ENCODE measurements at regions not wholly inside any gene's neighbourhood (a gene's known extent, or its start where the extent isn't known, plus 50 kb on each side); places are given as distances from the start of the nearest gene placed in this dataset.

- Mint-ChIP-seq H3K4me1 (ENCODE audit: low read depth) (peaks cover 7% of the 10 kb centered on the region), H3K27me3 (ENCODE audit: low read depth) (no peaks in the 10 kb centered on the region), H3K36me3 (ENCODE audit: low read depth) (no peaks in the 10 kb centered on the region), H3K27ac (ENCODE audit: unreplicated experiment) (no peak overlapping the region), H3K4me3 (ENCODE audit: unreplicated experiment) (no peak overlapping the region), H3K9me3 (ENCODE audit: low read depth) (no peaks in the 10 kb centered on the region)
- no peak for DNase-seq (ENCODE audit: low spot score)
- TF ChIP-seq CTCF (IDR thresholded peaks at IDR 0.05): peak; percentile 75
These were observed 152.1 kb upstream of the TBC1D5 start for GRCh38 chr3:17894434-17895060.

- H3K27ac Mint-ChIP-seq (ENCODE audit: unreplicated experiment): no peak overlapping the region
- H3K4me1 Mint-ChIP-seq (ENCODE audit: low read depth): peaks cover 7% of the 10 kb centered on the region
- H3K4me3 Mint-ChIP-seq (ENCODE audit: unreplicated experiment): no peak overlapping the region
- no peak for TF ChIP-seq CTCF (IDR thresholded peaks at IDR 0.05)
- H3K9me3 Mint-ChIP-seq (ENCODE audit: low read depth): no peaks in the 10 kb centered on the region
- no peaks in the 10 kb centered on the region for H3K27me3 Mint-ChIP-seq (ENCODE audit: low read depth)
- no peak for DNase-seq (ENCODE audit: low spot score)
- H3K36me3 Mint-ChIP-seq (ENCODE audit: low read depth): no peaks in the 10 kb centered on the region
These were observed 148.9 kb upstream of the TBC1D5 start for GRCh38 chr3:17891139-17891856.

GRCh38 chr3:17885986-17886385 is 143.6 kb upstream of the TBC1D5 start:
- H3K4me3 Mint-ChIP-seq (ENCODE audit: unreplicated experiment): no peak overlapping the region

GRCh38 chr3:17882981-17883380 is 140.6 kb upstream of the TBC1D5 start:
- Mint-ChIP-seq H3K9me3 (ENCODE audit: low read depth) (no peaks in the 10 kb centered on the region), H3K27me3 (ENCODE audit: low read depth) (no peaks in the 10 kb centered on the region), H3K4me1 (ENCODE audit: low read depth) (peaks cover 9% of the 10 kb centered on the region), H3K27ac (ENCODE audit: unreplicated experiment) (no peak overlapping the region), H3K36me3 (ENCODE audit: low read depth) (no peaks in the 10 kb centered on the region), H3K4me3 (ENCODE audit: unreplicated experiment) (no peak overlapping the region)
- no peak for TF ChIP-seq CTCF (IDR thresholded peaks at IDR 0.05)
- DNase-seq (ENCODE audit: low spot score): no peak

More at GRCh38 chr3:17885986-17886385, 143.6 kb upstream of the TBC1D5 start:
- no peak overlapping the region for H3K27ac Mint-ChIP-seq (ENCODE audit: unreplicated experiment)
- DNase-seq (ENCODE audit: low spot score): no peak
- TF ChIP-seq CTCF (IDR thresholded peaks at IDR 0.05): no peak
- H3K9me3 Mint-ChIP-seq (ENCODE audit: low read depth): no peaks in the 10 kb centered on the region
- no peaks in the 10 kb centered on the region for H3K36me3 Mint-ChIP-seq (ENCODE audit: low read depth)
- no peaks in the 10 kb centered on the region for H3K27me3 Mint-ChIP-seq (ENCODE audit: low read depth)
- peaks cover 10% of the 10 kb centered on the region for H3K4me1 Mint-ChIP-seq (ENCODE audit: low read depth)

- DNase-seq (ENCODE audit: low spot score): no peak
- TF ChIP-seq CTCF (IDR thresholded peaks at IDR 0.05): no peak
- Mint-ChIP-seq H3K4me1 (ENCODE audit: low read depth) (no peaks in the 10 kb centered on the region), H3K9me3 (ENCODE audit: low read depth) (no peaks in the 10 kb centered on the region), H3K27ac (ENCODE audit: unreplicated experiment) (no peak overlapping the region), H3K36me3 (ENCODE audit: low read depth) (no peaks in the 10 kb centered on the region), H3K27me3 (ENCODE audit: low read depth) (no peaks in the 10 kb centered on the region), H3K4me3 (ENCODE audit: unreplicated experiment) (no peak overlapping the region)
These were observed 134.9 kb upstream of the TBC1D5 start for GRCh38 chr3:17877299-17877698.

All from chondrocyte (in vitro differentiated cells).